Gastrocnemius medialis (tissue), 4 donors: ENCODE measurements at regions not wholly inside any gene's neighbourhood (a gene's known extent, or its start where the extent isn't known, plus 50 kb on each side); places are given as distances from the start of the nearest gene placed in this dataset.

Experiments
- ATAC-seq, 2 donors: fragments of 150-250 bp; one replicate each; pipeline ENCODE4 v1.9.1; 2016
- DNase-seq, 2 donors: peaks; one replicate each; pipeline ENCODE4 v3.0.0-alpha.2; 2019
- H3K27ac ChIP-seq, 4 donors: fragments of 200-600 bp; sonication (generic); 1 replicate in 1 of 4; 2 replicates in 3 of 4; pipeline ENCODE4 v1.5.1; 2016 to 2018; ENCODE audit warnings: mild to moderate bottlenecking in 2 of 4, moderate library complexity in 1 of 4
- H3K27me3 ChIP-seq, 3 donors: fragments of 200-600 bp; sonication (generic) in 2 of 3; 1 replicate in 1 of 3; 2 replicates in 2 of 3; pipeline versions ENCODE4 v1.5.1 to v1.6.0; 2016 to 2019; ENCODE audit warnings: mild to moderate bottlenecking in 1 of 3, moderate library complexity in 1 of 3
- H3K36me3 ChIP-seq, 2 donors: fragments of 200-600 bp; sonication (generic) in 1 of 2; one replicate each; pipeline ENCODE4 v1.5.1; 2017 to 2018
- H3K4me1 ChIP-seq, 2 donors: fragments of 200-600 bp; sonication (generic) in 1 of 2; one replicate each; pipeline ENCODE4 v1.5.1; 2016 to 2017; ENCODE audit warnings: mild to moderate bottlenecking in 2 of 2
- H3K4me3 ChIP-seq, 4 donors: fragments of 200-600 bp; sonication (generic) in 3 of 4; 1 replicate in 1 of 4; 2 replicates in 3 of 4; pipeline ENCODE4 v1.5.1; 2016 to 2019; ENCODE audit warnings: mild to moderate bottlenecking in 2 of 4
- H3K9me3 ChIP-seq, 3 donors: fragments of 200-600 bp; sonication (generic) in 2 of 3; 1 replicate in 1 of 3; 2 replicates in 2 of 3; pipeline ENCODE4 v1.5.1; 2016 to 2019
- POLR2A ChIP-seq, 2 donors: fragments of 450-650 bp; IDR thresholded peaks; one replicate each; pipeline ENCODE4 v1.6.1; 2017; ENCODE audit warnings: antibody characterized with exemption in 2 of 2, mild to moderate bottlenecking in 2 of 2, moderate library complexity in 2 of 2
- in situ Hi-C, 4 donors: fragments of 200-750 bp; cut with MboI; loops; one replicate each; pipeline versions ENCODE4 v1.15.0 to v1.8.0; 2017; ENCODE audit warnings: low sequenced_read_pairs in 4 of 4
- intact Hi-C: fragments of 100-400 bp; cut with DNase I; formaldehyde crosslinking; loops from one replicate; pipeline ENCODE4 v1.15.1; 2023; ENCODE audit warnings: low total_unique reads
- TF ChIP-seq, protein P1 (sequence below), 5 experiments: fragments of 450-650 bp in 3 of 5; fragments of 200-600 bp in 2 of 5; sonication (generic) in 2 of 5; IDR thresholded peaks in 4 of 5; conservative IDR thresholded peaks in 1 of 5; 1 replicate in 4 of 5; 2 replicates in 1 of 5; pipeline ENCODE4 v1.5.1; 2016 to 2019; ENCODE audit warnings: antibody characterized with exemption in 5 of 5, mild to moderate bottlenecking in 3 of 5, moderate library complexity in 3 of 5

DNA sequence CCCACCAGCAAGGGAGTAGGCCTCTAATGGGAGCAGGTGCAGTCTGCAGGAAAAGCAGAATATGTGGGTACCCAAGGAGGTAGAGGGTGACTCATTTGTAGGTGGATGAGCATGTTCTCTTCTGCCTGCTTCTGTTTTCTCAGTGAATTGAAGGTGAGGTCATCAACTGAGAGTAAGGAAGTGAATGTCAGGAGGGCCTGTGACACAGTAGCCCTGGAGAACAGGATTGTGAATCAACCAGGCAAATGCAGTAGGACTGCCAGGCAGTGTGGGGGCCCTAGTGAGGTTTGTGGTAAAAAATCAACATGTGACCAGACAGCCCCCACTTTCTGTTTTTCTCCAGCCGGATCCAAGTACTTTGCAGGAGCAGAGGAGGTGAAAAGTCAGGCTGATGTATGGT is 150.5 kb upstream of the SOX9 start:
- Histone ChIP-seq H3K36me3 (no peaks in the 10 kb centered on the region), H3K4me1 (peaks cover 29 to 31% of the 10 kb centered on the region in 2 donors), H3K27me3 (no peaks in the 10 kb centered on the region), H3K27ac (no peak overlapping the region), H3K4me3 (no peak overlapping the region), H3K9me3 (no peaks in the 10 kb centered on the region)
- TF ChIP-seq POLR2A (IDR thresholded peaks at IDR 0.05): no peak
- TF ChIP-seq, protein P1, sequence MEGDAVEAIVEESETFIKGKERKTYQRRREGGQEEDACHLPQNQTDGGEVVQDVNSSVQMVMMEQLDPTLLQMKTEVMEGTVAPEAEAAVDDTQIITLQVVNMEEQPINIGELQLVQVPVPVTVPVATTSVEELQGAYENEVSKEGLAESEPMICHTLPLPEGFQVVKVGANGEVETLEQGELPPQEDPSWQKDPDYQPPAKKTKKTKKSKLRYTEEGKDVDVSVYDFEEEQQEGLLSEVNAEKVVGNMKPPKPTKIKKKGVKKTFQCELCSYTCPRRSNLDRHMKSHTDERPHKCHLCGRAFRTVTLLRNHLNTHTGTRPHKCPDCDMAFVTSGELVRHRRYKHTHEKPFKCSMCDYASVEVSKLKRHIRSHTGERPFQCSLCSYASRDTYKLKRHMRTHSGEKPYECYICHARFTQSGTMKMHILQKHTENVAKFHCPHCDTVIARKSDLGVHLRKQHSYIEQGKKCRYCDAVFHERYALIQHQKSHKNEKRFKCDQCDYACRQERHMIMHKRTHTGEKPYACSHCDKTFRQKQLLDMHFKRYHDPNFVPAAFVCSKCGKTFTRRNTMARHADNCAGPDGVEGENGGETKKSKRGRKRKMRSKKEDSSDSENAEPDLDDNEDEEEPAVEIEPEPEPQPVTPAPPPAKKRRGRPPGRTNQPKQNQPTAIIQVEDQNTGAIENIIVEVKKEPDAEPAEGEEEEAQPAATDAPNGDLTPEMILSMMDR (IDR thresholded peaks at IDR 0.05 in 4 of 5, conservative IDR thresholded peaks at IDR 0.05 in 1 of 5): no peak
- in situ Hi-C loops (loop anchor here in 1 of 4 donors (25.0 kb wide), 1 partner anchor 92 kb away; no protein-coding TSS in a partner anchor), intact Hi-C loops (no loop called here)
- ATAC-seq: no peak
- no peak for DNase-seq

DNA sequence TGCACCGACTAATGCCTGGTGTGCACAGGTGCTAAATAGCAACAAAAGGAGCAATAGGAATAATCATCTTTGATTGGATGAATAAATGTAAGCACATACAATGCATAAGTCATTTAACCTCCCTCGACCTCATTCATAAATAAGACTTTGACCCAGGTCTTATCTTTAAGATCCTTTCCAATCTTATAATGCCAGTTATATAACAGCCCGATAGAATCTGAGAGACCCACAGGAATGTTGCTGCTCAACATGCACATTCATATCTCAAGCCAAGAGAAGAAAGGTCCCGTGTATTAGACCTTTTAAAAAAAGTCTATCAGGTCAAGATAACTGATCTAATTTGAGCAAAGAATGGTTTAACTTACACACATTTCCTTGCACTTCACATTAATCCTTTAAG is 146.8 kb upstream of the SOX9 start:
- TF ChIP-seq, protein P1 (IDR thresholded peaks at IDR 0.05 in 4 of 5, conservative IDR thresholded peaks at IDR 0.05 in 1 of 5): no peak
- TF ChIP-seq POLR2A (IDR thresholded peaks at IDR 0.05): no peak
- intact Hi-C loops: no loop called here
- no peaks in the 10 kb centered on the region for H3K36me3 ChIP-seq
- H3K27ac ChIP-seq: peak overlapping the region; percentile 85 to 95 (median 92)
- H3K27me3 ChIP-seq: no peaks in the 10 kb centered on the region
- DNase-seq (no peak), ATAC-seq (no peak)
- H3K9me3 ChIP-seq: no peaks in the 10 kb centered on the region
- H3K4me1 ChIP-seq: peaks cover 14 to 17% of the 10 kb centered on the region in 2 donors
- H3K4me3 ChIP-seq: no peak overlapping the region
- in situ Hi-C loops: loop anchor here in 1 of 4 donors (25.0 kb wide), 1 partner anchor 88 kb away; no protein-coding TSS in a partner anchor

DNA sequence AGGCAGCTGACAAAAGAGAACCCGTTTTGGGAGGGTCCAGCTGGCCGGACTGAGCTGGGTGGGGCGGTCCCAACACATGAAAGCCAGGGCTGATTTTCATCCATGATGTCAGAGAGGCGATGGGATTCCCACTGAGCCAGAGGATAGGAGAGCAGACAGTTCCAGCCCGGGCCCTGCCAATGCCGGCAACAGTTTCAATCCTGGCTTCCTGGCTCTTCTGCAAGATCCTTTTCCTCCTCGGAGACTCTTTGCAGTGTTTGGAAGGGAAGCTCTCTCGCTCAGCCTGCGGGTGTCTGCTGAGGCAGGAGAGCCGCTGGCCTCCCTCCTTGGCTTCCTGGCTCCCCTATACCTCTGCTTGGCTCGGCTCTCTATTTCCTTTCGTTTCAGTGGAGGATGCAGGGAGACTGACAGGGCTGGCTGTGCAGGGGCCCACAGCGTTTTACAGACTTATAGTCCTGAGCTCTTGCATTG is 145.5 kb upstream of the SOX9 start:
- peaks cover 14 to 17% of the 10 kb centered on the region in 2 donors for H3K4me1 ChIP-seq
- peak; percentile 75 to 80 for ATAC-seq
- H3K27ac ChIP-seq: peak overlapping the region; percentile 85 to 95 (median 92)
- H3K9me3 ChIP-seq: no peaks in the 10 kb centered on the region
- no peaks in the 10 kb centered on the region for H3K36me3 ChIP-seq
- TF ChIP-seq POLR2A (IDR thresholded peaks at IDR 0.05): peak in 1 of 2 donors; percentile 59
- TF ChIP-seq, protein P1 (IDR thresholded peaks at IDR 0.05 in 4 of 5, conservative IDR thresholded peaks at IDR 0.05 in 1 of 5): no peak
- in situ Hi-C loops (loop anchor here in 1 of 4 donors (5.0 kb wide), 1 partner anchor 63 kb away; no protein-coding TSS in a partner anchor), intact Hi-C loops (no loop called here)
- H3K4me3 ChIP-seq: peak overlapping the region; percentile 50 to 61 (median 58)
- no peaks in the 10 kb centered on the region for H3K27me3 ChIP-seq
- peak; percentile 54 to 79 for DNase-seq

DNA sequence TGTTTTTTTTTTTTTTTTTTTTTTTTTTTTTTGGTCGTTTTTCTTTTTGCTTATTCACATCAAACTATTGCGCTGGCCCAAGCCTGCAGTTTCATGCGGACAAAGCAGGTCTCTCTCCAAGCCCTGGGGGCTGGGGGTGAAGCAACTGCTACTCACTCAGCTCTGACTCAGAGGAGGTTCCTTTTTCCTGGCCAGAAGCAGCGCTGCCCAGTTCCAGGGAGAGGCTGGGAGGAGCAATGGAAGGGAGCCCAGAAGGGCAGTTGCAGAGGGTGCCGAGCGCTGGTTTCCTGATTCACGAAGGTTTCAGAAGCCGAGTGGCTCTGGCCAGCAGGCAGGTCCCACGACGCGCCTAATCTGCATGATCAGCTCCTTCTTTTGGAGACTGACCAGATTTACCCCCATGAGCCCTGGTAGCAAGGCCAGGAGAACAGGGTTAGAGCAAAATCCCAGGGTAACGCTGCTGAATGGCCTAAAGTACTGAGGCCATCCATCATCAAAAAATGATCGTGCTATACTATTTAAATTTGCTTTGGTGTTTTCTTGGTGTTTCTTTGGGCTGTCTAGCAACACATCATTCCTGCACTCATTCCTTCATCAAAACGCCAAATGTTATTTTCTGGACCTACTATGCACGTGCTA is 144.7 kb upstream of the SOX9 start:
- Histone ChIP-seq H3K4me3 (peak overlapping the region in 3 of 4 donors; percentile 47 to 59 (median 50)), H3K27me3 (no peaks in the 10 kb centered on the region), H3K27ac (peak overlapping the region; percentile 85 to 95 (median 92)), H3K4me1 (peaks cover 14 to 17% of the 10 kb centered on the region in 2 donors), H3K9me3 (no peaks in the 10 kb centered on the region), H3K36me3 (no peaks in the 10 kb centered on the region)
- DNase-seq (peak; percentile 91 to 97), ATAC-seq (peak; percentile 90 to 96)
- TF ChIP-seq POLR2A (IDR thresholded peaks at IDR 0.05): no peak
- TF ChIP-seq, protein P1 (IDR thresholded peaks at IDR 0.05 in 4 of 5, conservative IDR thresholded peaks at IDR 0.05 in 1 of 5): no peak
- intact Hi-C loops (loop anchor here (1.0 kb wide), 1 partner anchor 10 kb away; no protein-coding TSS in a partner anchor), in situ Hi-C loops (loop anchor here in 1 of 4 donors (5.0 kb wide), 1 partner anchor 64 kb away; no protein-coding TSS in a partner anchor)
